Medulla oblongata (tissue), 1 donor: ENCODE measurements at regions not wholly inside any gene's neighbourhood (a gene's known extent, or its start where the extent isn't known, plus 50 kb on each side); places are given as distances from the start of the nearest gene placed in this dataset.

Experiments
- DNase-seq: peaks from one replicate; pipeline ENCODE4 v3.0.0-alpha.2; 2015; ENCODE audit errors: extremely low spot score

- DNase-seq = no peak
These were observed 134.3 kb upstream of the CNTN1 start for GRCh38 chr12:40557980-40558379.

GRCh38 chr12:40559865-40560264 is 132.4 kb upstream of the CNTN1 start:
- DNase-seq = no peak

GRCh38 chr12:40560848-40561247 is 131.4 kb upstream of the CNTN1 start:
- DNase-seq = no peak

GRCh38 chr12:40561395-40561966 is 130.8 kb upstream of the CNTN1 start:
- no peak for DNase-seq

GRCh38 chr12:40565029-40565633 is 127.1 kb upstream of the CNTN1 start:
- DNase-seq = no peak

GRCh38 chr12:40566271-40566670 is 126.0 kb upstream of the CNTN1 start:
- no peak for DNase-seq

GRCh38 chr12:40569626-40570179 is 122.5 kb upstream of the CNTN1 start:
- no peak for DNase-seq

GRCh38 chr12:40573024-40573423 is 119.2 kb upstream of the CNTN1 start:
- DNase-seq = no peak

GRCh38 chr12:40575987-40576386 is 116.3 kb upstream of the CNTN1 start:
- no peak for DNase-seq

- DNase-seq = no peak
These were observed 114.4 kb upstream of the CNTN1 start for GRCh38 chr12:40577834-40578233.

- no peak for DNase-seq
These were observed 112.6 kb upstream of the CNTN1 start for GRCh38 chr12:40579687-40580086.

GRCh38 chr12:40580346-40580745 is 111.9 kb upstream of the CNTN1 start:
- DNase-seq = no peak

- no peak for DNase-seq
These were observed 110.3 kb upstream of the CNTN1 start for GRCh38 chr12:40581889-40582288.

GRCh38 chr12:40583743-40584142 is 108.5 kb upstream of the CNTN1 start:
- DNase-seq = no peak

GRCh38 chr12:40584763-40585162 is 107.5 kb upstream of the CNTN1 start:
- no peak for DNase-seq

GRCh38 chr12:40586823-40587222 is 105.4 kb upstream of the CNTN1 start:
- DNase-seq = no peak

- DNase-seq = no peak
These were observed 104.8 kb upstream of the CNTN1 start for GRCh38 chr12:40587421-40587820.

- DNase-seq = no peak
These were observed 104.3 kb upstream of the CNTN1 start for GRCh38 chr12:40587970-40588369.

- no peak for DNase-seq
These were observed 95.1 kb upstream of the CNTN1 start for GRCh38 chr12:40597133-40597532.

GRCh38 chr12:40598073-40598472 is 94.2 kb upstream of the CNTN1 start:
- no peak for DNase-seq

- DNase-seq = no peak
These were observed 89.7 kb upstream of the CNTN1 start for GRCh38 chr12:40602562-40602961.

GRCh38 chr12:40614923-40615322 is 77.3 kb upstream of the CNTN1 start:
- no peak for DNase-seq

- no peak for DNase-seq
These were observed 76.6 kb upstream of the CNTN1 start for GRCh38 chr12:40615590-40615989.
